ENCODE measurements at regions not wholly inside any gene's neighbourhood (a gene's known extent, or its start where the extent isn't known, plus 50 kb on each side); places are given as distances from the start of the nearest gene placed in this dataset.

- intact Hi-C loops (cut with micrococcal nuclease): no loop called here
- Histone ChIP-seq H3K27me3 (ENCODE audit: low read depth) (no peaks in the 10 kb centered on the region), H3K4me3 (no peak overlapping the region), H3K27ac (replicated peaks) (no peak overlapping the region), H3K36me3 (no peaks in the 10 kb centered on the region), H3K4me1 (peaks cover 14% of the 10 kb centered on the region), H3K9me3 (replicated peaks) (no peaks in the 10 kb centered on the region)
- no peak for DNase-seq
- no peak for TF ChIP-seq CTCF (IDR thresholded peaks at IDR 0.05; ENCODE audit: borderline replicate concordance)
Observed at GRCh38 chr13:76769271-76769791, 116.9 kb downstream of the KCTD12 start.

GRCh38 chr13:76768384-76768783 lies 117.8 kb downstream of the KCTD12 start:
- no peak for DNase-seq
- H3K36me3 ChIP-seq: no peaks in the 10 kb centered on the region
- no peak overlapping the region for H3K4me3 ChIP-seq
- intact Hi-C loops (cut with micrococcal nuclease): no loop called here
- no peak for TF ChIP-seq CTCF (IDR thresholded peaks at IDR 0.05; ENCODE audit: borderline replicate concordance)
- no peaks in the 10 kb centered on the region for H3K27me3 ChIP-seq (ENCODE audit: low read depth)
- no peak overlapping the region for H3K27ac ChIP-seq (replicated peaks)
- H3K9me3 ChIP-seq (replicated peaks): no peaks in the 10 kb centered on the region
- peaks cover 24% of the 10 kb centered on the region for H3K4me1 ChIP-seq

- Histone ChIP-seq H3K27me3 (ENCODE audit: low read depth) (no peaks in the 10 kb centered on the region), H3K9me3 (replicated peaks) (no peaks in the 10 kb centered on the region), H3K27ac (replicated peaks) (peak overlapping the region; percentile 86), H3K36me3 (no peaks in the 10 kb centered on the region), H3K4me1 (peaks cover 38% of the 10 kb centered on the region), H3K4me3 (peak overlapping the region; percentile 52)
- no peak for DNase-seq
- no peak for TF ChIP-seq CTCF (IDR thresholded peaks at IDR 0.05; ENCODE audit: borderline replicate concordance)
- intact Hi-C loops (cut with micrococcal nuclease): no loop called here
Observed at GRCh38 chr13:76764916-76765315, 121.3 kb downstream of the KCTD12 start.

GRCh38 chr13:76764429-76764828 lies 121.8 kb downstream of the KCTD12 start:
- intact Hi-C loops (cut with micrococcal nuclease): no loop called here
- no peak for TF ChIP-seq CTCF (IDR thresholded peaks at IDR 0.05; ENCODE audit: borderline replicate concordance)
- H3K27ac ChIP-seq (replicated peaks): peak overlapping the region; percentile 86

GRCh38 chr13:76762721-76763120 lies 123.5 kb downstream of the KCTD12 start:
- Histone ChIP-seq H3K27ac (replicated peaks) (peak overlapping the region; percentile 32), H3K4me1 (peaks cover 38% of the 10 kb centered on the region), H3K36me3 (no peaks in the 10 kb centered on the region), H3K4me3 (no peak overlapping the region), H3K9me3 (replicated peaks) (no peaks in the 10 kb centered on the region), H3K27me3 (ENCODE audit: low read depth) (no peaks in the 10 kb centered on the region)
- intact Hi-C loops (cut with micrococcal nuclease): no loop called here
- no peak for TF ChIP-seq CTCF (IDR thresholded peaks at IDR 0.05; ENCODE audit: borderline replicate concordance)
- DNase-seq: no peak

More at GRCh38 chr13:76764429-76764828, 121.8 kb downstream of the KCTD12 start:
- H3K4me1 ChIP-seq: peaks cover 38% of the 10 kb centered on the region
- DNase-seq: peak; percentile 67
- H3K36me3 ChIP-seq: no peaks in the 10 kb centered on the region
- peak overlapping the region; percentile 52 for H3K4me3 ChIP-seq
- H3K27me3 ChIP-seq (ENCODE audit: low read depth): no peaks in the 10 kb centered on the region
- no peaks in the 10 kb centered on the region for H3K9me3 ChIP-seq (replicated peaks)

All from left ventricle myocardium inferior (tissue), 1 donor.